ENCODE measurements at regions not wholly inside any gene's neighbourhood (a gene's known extent, or its start where the extent isn't known, plus 50 kb on each side); places are given as distances from the start of the nearest gene placed in this dataset.

- TF ChIP-seq GATA2 (IDR thresholded peaks at IDR 0.05; ENCODE audit: low read depth, low read length) (no peak), GATA3 (IDR thresholded peaks at IDR 0.05; ENCODE audit: low read depth, low read length) (no peak)
Observed at GRCh38 chr13:44815623-44816022, 173.6 kb downstream of the NUFIP1 start.

Data from SH-SY5Y (cell line).